Nephron progenitor cell (in vitro differentiated cells): ENCODE measurements at regions not wholly inside any gene's neighbourhood (a gene's known extent, or its start where the extent isn't known, plus 50 kb on each side); places are given as distances from the start of the nearest gene placed in this dataset.

ENCODE experiments used
- DNase-seq: peaks from one replicate; pipeline ENCODE4 v3.0.0; 2021
- H3K27ac Mint-ChIP-seq: 2 replicates; pipeline ENCODE4 v1.8.0; 2021; ENCODE audit warnings: mild to moderate bottlenecking, moderate library complexity, mixed read lengths
- H3K27me3 Mint-ChIP-seq: 2 replicates; pipeline ENCODE4 v1.8.0; 2021; ENCODE audit warnings: mild to moderate bottlenecking, low read depth, mixed read lengths; ENCODE audit not compliant: poor library complexity
- H3K36me3 Mint-ChIP-seq: 2 replicates; pipeline ENCODE4 v1.8.0; 2021; ENCODE audit warnings: low read depth, mixed read lengths
- H3K4me1 Mint-ChIP-seq: 2 replicates; pipeline ENCODE4 v1.8.0; 2021; ENCODE audit warnings: mixed read lengths
- H3K4me3 Mint-ChIP-seq: 2 replicates; pipeline ENCODE4 v1.8.0; 2021; ENCODE audit warnings: mild to moderate bottlenecking, moderate library complexity, mixed read lengths
- H3K9me3 Mint-ChIP-seq: 2 replicates; pipeline ENCODE4 v1.8.0; 2021; ENCODE audit warnings: mild to moderate bottlenecking, moderate library complexity, mixed read lengths
- TF ChIP-seq, protein P1 (sequence below): fragments of 200-600 bp; sonication (generic); IDR thresholded peaks from 2 replicates; pipeline ENCODE4 v1.5.0; 2021; ENCODE audit warnings: antibody characterized with exemption

DNA sequence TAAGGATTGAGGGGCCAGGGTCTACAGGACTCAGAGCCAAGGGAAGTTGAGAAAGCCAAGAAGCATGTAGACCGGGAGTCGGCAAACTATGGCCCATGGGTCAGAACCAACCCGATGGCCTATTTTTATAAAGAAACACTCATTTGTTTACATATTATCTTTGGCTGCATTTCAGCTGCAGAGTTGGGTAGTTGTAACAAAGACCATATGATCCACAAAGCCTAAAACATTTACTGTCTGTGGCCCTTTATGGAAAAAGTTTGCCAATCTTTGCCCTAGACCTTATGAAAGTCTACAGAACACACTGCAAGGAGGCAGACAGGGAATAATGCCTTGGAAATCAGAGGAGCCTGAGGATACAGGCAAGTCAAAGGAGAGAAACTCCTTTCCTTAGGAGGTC, 63.2 kb upstream of the MNS1 start:
- H3K9me3 Mint-ChIP-seq: no peaks in the 10 kb centered on the region
- H3K36me3 Mint-ChIP-seq: no peaks in the 10 kb centered on the region
- no peak for DNase-seq

DNA sequence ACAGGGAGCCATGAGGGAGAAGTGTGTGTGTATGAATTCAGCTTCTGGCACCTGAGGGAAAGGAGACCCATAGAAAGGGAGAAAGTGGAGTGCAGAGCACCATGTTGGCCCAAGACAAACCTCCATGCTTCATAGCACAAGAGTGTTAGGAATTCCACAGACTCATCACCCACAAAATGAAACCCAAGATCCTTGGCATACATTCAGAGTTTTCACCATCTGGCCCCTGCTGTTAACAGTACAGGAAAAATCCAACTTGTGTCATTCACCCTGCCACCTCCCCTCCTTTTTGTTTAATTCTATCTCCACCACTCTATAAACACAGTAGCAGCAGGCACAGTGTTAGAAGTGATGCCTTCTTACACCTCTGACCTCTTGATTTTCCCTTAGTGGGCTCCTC, 60.0 kb upstream of the MNS1 start:
- Mint-ChIP-seq H3K27me3 (peaks cover 4% of the 10 kb centered on the region), H3K9me3 (peaks cover 17% of the 10 kb centered on the region), H3K27ac (no peak overlapping the region), H3K4me3 (no peak overlapping the region), H3K36me3 (no peaks in the 10 kb centered on the region), H3K4me1 (no peaks in the 10 kb centered on the region)
- TF ChIP-seq, protein P1, sequence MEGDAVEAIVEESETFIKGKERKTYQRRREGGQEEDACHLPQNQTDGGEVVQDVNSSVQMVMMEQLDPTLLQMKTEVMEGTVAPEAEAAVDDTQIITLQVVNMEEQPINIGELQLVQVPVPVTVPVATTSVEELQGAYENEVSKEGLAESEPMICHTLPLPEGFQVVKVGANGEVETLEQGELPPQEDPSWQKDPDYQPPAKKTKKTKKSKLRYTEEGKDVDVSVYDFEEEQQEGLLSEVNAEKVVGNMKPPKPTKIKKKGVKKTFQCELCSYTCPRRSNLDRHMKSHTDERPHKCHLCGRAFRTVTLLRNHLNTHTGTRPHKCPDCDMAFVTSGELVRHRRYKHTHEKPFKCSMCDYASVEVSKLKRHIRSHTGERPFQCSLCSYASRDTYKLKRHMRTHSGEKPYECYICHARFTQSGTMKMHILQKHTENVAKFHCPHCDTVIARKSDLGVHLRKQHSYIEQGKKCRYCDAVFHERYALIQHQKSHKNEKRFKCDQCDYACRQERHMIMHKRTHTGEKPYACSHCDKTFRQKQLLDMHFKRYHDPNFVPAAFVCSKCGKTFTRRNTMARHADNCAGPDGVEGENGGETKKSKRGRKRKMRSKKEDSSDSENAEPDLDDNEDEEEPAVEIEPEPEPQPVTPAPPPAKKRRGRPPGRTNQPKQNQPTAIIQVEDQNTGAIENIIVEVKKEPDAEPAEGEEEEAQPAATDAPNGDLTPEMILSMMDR: no peak
- DNase-seq: no peak

More for the DNA sequence above, 63.2 kb upstream of the MNS1 start:
- H3K27ac Mint-ChIP-seq: no peak overlapping the region
- H3K4me3 Mint-ChIP-seq: no peak overlapping the region
- TF ChIP-seq, protein P1: no peak
- peaks cover 4% of the 10 kb centered on the region for H3K27me3 Mint-ChIP-seq
- peaks cover 7% of the 10 kb centered on the region for H3K4me1 Mint-ChIP-seq

DNA sequence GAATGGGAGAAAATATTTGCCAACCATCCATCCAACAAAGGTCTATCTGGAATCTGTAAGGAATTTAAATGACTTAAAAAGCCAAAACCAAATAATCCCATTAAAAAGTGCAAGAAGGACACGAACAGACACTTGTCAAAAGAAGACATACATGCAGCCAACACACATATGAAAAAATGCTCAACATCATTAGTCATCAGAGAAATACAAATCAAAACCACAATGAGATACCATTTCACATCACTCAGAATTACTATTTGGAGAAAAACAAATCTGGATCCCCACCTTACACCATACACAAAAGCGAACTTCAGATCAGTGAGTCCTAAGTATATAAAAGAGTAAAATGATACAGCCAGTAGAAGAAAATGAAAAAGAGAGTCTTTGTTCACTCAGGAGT, 58.6 kb upstream of the MNS1 start:
- Mint-ChIP-seq H3K9me3 (peaks cover 29% of the 10 kb centered on the region), H3K4me3 (no peak overlapping the region), H3K27ac (no peak overlapping the region), H3K36me3 (no peaks in the 10 kb centered on the region), H3K4me1 (no peaks in the 10 kb centered on the region), H3K27me3 (peaks cover 4% of the 10 kb centered on the region)
- TF ChIP-seq, protein P1: no peak
- no peak for DNase-seq

DNA sequence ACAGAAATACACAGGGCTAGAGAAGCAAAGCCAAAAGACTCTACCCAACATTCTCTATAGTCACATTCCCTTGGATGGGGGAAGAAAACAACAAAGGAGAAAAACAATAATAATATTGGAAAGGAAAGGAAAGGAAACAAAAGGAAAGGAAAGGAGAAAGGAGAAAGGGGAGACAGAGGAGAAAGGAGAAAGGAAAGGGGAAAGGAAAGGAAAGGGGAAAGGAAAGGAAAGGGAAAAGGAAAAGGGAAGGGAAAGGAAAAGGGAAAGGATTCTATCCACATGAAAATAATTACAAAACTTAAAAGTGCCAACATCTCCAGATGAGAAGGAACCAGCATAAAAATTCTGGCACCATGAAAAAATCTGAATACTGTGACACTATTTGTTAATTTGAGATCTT, 54.1 kb upstream of the MNS1 start:
- Mint-ChIP-seq H3K4me3 (no peak overlapping the region), H3K27me3 (peaks cover 2% of the 10 kb centered on the region), H3K4me1 (no peaks in the 10 kb centered on the region), H3K9me3 (peaks cover 71% of the 10 kb centered on the region), H3K27ac (no peak overlapping the region), H3K36me3 (peaks cover 17% of the 10 kb centered on the region)
- TF ChIP-seq, protein P1: no peak
- DNase-seq: no peak
